GM12891 (cell line): ENCODE measurements at regions not wholly inside any gene's neighbourhood (a gene's known extent, or its start where the extent isn't known, plus 50 kb on each side); places are given as distances from the start of the nearest gene placed in this dataset.

Experiments
- DNase-seq: peaks from one replicate; pipeline ENCODE4 v3.0.0; 2011; ENCODE audit warnings: low spot score; ENCODE audit not compliant: insufficient read length
- FAIRE-seq: peaks from 2 replicates; lab custom pipeline; 2011; peaks lifted over from hg19 to GRCh38; lab: Jason Lieb, UNC
- PAX5 ChIP-seq: IDR thresholded peaks from 2 replicates; pipeline ENCODE4 v1.6.1; 2011; ENCODE audit warnings: low read length, moderate library complexity, mild to moderate bottlenecking; ENCODE audit not compliant: insufficient read depth, severe bottlenecking
- POLR2A ChIP-seq: IDR thresholded peaks from 2 replicates; pipeline ENCODE4 v1.6.1; 2011; ENCODE audit warnings: low read depth, low read length, control low read depth
- POLR2AphosphoS5 ChIP-seq: IDR thresholded peaks from 2 replicates; pipeline ENCODE4 v1.6.1; 2011; ENCODE audit warnings: low read depth, low read length, control low read depth
- POU2F2 ChIP-seq: IDR thresholded peaks from 2 replicates; pipeline ENCODE4 v1.6.1; 2011; ENCODE audit warnings: low read depth, mild to moderate bottlenecking, control low read depth, low read length, moderate library complexity
- SPI1 ChIP-seq: IDR thresholded peaks from 2 replicates; pipeline ENCODE4 v1.6.1; 2011; ENCODE audit warnings: low read depth, low read length, control low read depth
- TAF1 ChIP-seq: IDR thresholded peaks from 2 replicates; pipeline ENCODE4 v1.6.1; 2011; ENCODE audit warnings: low read depth, low read length, control low read depth

DNA sequence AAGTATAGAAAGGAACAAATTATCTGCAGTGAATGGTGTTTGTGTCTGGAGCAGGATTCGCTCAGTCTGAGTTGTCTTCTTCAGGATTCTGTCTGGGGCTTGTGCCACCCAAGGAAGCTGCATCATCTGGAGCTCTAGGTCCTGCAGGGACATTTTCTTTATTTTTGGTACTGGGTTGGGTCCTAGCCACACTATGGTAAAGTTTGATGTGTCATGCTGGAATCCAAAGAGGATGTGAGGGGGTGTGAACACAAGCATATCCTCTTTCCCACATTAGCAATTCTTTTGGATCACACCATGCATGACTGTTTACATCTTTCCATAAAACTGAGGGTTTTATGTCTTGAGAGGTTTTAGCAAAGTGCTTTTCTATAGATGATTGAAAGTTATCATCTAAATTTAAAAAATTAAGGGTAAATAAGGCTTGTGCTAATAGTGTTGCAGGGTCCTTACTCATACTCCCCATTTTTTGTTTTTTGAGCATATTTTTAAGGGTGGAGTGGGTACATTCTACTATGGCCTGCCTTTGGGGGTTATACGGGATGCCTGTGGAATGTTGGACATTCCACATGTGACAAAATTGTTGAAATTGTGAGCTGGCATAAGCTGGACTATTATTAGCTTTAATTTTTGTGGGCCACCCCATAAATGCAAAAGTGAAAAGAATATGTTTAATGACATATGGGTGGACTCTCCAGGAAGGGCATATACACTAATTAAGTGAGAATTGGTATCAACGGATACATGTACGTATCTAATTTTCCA lies 152.0 kb upstream of the HMCN1 start:
- FAIRE-seq (no peak), DNase-seq (no peak)
- TF ChIP-seq POLR2A (no peak), SPI1 (no peak), PAX5 (no peak), TAF1 (no peak), POU2F2 (no peak), POLR2AphosphoS5 (no peak)

DNA sequence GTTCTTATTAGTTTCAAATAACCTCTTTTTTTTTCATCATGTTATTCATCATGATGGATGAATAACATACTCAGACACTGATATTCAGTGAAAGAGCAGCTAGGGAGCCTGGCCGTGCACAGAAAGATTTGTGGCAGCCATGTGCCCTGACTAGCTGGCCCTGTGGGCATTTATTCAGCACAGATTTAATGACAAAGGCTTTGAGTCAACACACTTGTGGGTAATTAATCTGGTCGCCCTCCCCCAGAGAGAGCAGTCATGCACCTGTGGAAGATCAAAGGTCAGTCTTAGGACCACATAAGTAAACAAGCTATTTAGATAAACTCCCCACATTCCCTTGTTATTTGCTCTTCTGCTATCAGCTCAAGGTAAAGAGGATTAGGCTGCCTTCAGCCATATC lies 153.2 kb upstream of the HMCN1 start:
- FAIRE-seq (no peak), DNase-seq (no peak)
- TF ChIP-seq TAF1 (no peak), PAX5 (no peak), SPI1 (no peak), POU2F2 (no peak), POLR2A (no peak), POLR2AphosphoS5 (no peak)

DNA sequence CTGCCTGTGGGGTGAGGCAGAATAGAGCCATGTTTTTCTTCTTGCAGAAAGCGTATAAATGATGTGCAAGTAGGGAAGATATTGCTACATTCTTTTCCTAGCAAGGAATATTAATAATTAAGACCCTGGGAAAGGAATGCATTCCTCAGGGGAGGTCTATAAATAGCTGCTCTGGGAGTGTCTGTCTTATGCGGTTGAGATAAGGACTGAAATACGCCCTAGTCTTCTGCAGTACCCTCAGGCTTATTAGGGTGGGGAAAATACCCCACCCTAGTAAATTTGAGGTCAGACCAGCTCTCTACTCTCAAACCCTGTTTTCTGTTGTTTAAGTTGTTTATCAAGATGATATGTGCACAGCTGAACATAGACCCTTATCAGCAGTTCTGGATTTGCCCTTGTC lies 155.9 kb upstream of the HMCN1 start:
- no peak for FAIRE-seq
- TF ChIP-seq POLR2A (no peak), TAF1 (no peak), POU2F2 (no peak), SPI1 (no peak), PAX5 (no peak), POLR2AphosphoS5 (no peak)
- no peak for DNase-seq

DNA sequence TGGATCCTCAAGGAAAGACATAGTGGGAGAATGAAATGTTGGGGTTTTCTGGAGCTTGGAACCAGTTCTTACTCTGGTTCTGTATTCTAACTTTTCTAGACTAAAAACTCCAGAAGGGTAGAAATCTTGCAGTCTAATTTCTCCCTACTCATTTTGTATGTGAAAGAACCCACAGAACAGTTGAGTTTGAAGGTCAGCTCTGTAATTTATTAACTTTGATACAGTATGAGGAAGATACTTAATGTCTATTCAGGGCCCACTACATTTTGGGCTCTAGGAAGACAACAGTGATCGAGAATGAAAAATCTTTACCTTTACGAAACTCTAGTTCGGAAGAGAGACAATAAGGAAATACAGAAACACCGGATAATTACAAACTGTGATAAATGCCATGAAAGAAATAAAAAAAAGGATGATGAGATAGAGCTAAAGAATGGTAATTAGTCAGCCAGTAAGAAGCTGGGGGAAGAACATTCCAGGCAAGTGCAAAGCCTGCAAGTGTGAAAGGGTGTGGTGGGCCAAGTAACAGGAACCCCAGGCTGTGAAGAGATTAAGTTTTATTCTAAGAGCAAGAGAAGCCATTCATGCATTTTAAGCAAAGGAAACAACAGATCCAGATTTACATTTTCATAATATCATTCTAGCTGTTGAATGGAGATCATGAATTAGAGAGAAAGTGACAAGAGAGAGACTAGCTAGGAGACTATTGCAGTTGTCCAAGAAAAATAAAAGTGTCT lies 159.9 kb upstream of the HMCN1 start:
- DNase-seq, result no peak
- no peak for FAIRE-seq
- no peak for TF ChIP-seq POLR2AphosphoS5
- TF ChIP-seq SPI1, result no peak
- TF ChIP-seq PAX5, result no peak

DNA sequence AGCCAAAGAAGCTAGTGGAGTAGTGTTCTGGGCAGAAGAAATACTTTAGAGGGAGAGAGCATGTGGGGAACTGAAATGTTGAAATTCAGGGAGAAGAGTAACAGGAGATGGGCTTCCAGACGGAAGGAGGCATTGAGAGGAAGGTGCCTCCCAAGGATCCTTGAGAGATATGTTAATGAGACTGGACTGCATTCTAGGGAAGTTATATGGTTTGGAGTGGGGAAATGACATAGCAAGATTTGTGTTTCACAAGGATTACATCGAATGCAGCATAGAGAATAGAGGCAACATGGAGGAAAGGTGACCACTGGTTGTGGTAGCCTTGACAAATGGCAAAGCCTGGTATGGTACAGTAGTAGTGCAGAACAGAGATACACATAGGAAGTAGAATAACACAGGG lies 160.5 kb upstream of the HMCN1 start:
- no peak for DNase-seq

DNA sequence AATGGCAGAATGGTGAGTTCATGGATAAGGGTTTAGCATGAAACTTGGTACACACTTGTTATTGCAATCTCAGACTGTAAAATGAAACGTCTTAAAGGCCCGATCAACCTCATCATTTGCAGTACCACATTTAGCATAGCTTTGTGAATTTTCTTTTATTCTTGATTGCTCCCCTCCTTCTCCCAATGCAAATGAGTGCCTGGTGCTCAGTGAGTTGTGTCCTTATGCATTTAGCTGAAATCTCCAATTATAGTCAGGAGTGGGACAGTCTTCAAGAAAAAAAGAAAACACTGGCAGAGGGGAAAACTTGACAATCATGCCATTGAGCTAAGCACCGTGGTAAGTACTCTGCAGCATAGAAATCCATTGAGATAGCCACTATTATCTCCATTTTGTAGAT lies 161.0 kb upstream of the HMCN1 start:
- no peak for TF ChIP-seq POLR2A
- no peak for TF ChIP-seq SPI1
- no peak for TF ChIP-seq PAX5
- TF ChIP-seq TAF1, result no peak
- TF ChIP-seq POLR2AphosphoS5, result no peak
- TF ChIP-seq POU2F2, result no peak
- no peak for FAIRE-seq
- DNase-seq, result no peak

More for the DNA sequence above, 160.5 kb upstream of the HMCN1 start:
- no peak for FAIRE-seq
- TF ChIP-seq PAX5 (no peak), POLR2AphosphoS5 (no peak), TAF1 (no peak), POLR2A (no peak), POU2F2 (no peak), SPI1 (no peak)

DNA sequence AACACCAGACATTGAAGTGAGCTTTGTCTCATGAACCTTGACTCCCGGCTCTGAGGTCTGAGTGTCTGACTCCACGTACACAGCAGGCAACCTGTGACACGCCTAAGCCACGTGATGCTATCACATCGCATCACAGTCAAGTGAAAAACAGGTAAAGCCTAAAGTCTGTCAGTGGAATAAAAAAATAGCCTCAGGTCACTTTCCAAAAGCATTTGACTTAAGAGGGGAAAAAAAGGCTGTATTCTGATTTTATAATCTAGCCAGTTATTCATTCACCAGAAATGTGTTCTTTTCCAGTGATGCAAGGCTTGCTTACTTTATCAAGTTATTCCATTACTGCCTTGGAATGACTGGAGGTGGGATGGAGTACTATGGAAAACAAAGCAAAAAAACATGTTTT lies 163.2 kb upstream of the HMCN1 start:
- DNase-seq, result no peak
- TF ChIP-seq SPI1 (no peak), PAX5 (no peak), POLR2AphosphoS5 (no peak), TAF1 (no peak)

DNA sequence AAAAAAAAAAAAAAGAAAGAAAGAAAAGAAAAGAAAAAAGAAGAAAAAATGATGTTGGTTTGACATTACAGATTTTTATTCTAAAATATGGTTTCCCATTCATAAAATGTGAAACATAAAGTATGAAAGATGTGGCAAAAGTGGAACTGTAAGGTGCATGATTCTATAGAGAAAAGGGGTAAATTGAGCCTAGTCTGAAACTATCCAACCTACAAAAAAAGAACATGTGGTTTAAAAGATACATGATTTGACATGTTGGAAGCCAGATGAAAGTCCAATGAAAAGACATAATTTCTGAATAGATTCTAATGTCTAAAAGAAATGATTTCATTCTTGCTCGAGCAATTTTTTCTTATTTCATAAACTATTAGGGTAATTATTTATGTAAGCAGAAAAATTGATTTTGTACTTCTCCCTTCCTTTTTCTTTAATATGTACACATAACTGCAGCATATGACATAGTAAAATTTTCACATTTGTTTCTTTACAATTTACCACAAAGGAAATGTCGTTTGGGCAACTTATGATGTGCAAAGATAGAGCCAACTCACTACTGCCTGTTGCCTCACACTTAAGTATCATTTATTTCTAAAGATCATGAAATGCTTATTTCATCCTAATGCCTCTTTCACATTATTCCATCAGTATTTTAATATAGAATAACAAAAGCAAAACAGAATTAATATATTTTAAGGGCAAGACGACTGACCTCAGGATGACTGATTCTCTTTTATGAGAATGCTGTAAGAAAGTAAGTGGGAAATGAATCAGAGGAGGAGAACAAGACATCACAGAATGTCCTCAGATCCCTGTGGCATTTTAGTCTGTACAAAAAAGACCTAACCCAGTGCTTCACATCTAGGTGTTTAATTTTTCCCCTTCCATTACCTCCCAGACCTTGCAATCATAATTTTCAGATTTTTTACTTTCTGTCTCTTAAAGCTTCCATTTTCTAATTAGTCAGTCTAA lies 165.8 kb upstream of the HMCN1 start:
- DNase-seq (no peak), FAIRE-seq (no peak)
- TF ChIP-seq TAF1 (no peak), POLR2A (no peak), PAX5 (no peak), SPI1 (no peak), POLR2AphosphoS5 (no peak), POU2F2 (no peak)

More for the DNA sequence above, 163.2 kb upstream of the HMCN1 start:
- no peak for FAIRE-seq

DNA sequence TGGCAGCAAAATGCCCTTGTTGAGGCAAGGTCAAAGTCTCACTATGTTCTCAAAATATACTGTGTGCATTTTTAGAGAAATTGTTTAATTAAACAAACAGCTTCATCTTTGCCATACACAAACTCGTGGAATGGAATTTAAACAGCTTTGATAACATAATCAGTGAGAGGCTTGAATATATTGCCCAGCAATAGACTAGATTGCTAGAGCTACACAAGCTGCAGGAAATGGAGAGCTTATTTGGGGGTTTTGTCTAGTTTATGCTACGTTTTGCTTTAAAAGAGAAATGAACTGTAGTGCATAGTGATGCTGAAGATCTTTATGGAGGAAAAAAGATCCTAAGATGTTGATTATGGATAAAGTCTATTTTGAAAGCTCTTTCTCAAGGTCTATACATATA lies 166.8 kb upstream of the HMCN1 start:
- FAIRE-seq (no peak), DNase-seq (no peak)
- TF ChIP-seq TAF1 (no peak), POLR2A (no peak), SPI1 (no peak), POU2F2 (no peak), PAX5 (no peak), POLR2AphosphoS5 (no peak)

DNA sequence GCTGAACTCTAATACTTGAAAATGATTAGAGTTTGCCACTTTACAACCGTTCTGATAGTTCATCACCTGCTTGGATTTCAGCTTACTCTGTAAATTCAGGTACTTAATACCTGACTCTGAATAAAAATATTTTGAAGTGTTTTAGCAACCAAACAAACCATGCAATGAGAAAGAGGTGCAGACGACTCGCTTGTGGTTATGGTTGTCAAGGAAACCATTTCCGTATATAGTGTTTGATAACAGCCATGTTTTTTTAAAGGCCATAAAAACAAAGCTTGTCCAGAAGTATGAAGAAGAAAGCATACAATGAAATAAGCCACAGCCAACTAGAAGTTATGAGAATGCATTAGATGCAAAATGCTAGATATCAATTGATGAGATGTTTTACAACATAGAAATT lies 167.2 kb upstream of the HMCN1 start:
- TF ChIP-seq TAF1 (no peak), PAX5 (no peak), POLR2A (no peak), POU2F2 (no peak), SPI1 (no peak), POLR2AphosphoS5 (no peak)
- DNase-seq (no peak), FAIRE-seq (peak; percentile 26)
